MCF 10A (cell line): ENCODE measurements at regions not wholly inside any gene's neighbourhood (a gene's known extent, or its start where the extent isn't known, plus 50 kb on each side); places are given as distances from the start of the nearest gene placed in this dataset.
"Not testable (repeated sequence)": the region's sequence is repeated elsewhere in the genome, so short reads cannot be mapped to it uniquely, and the experiment has no call there.

Source experiments
- BruUV-seq: library from RNA; stranded (reverse); fragments of 400-500 nt; replicated peaks from 2 replicates; lab custom pipeline; 2021; lab: Mats Ljungman, UMichigan
- CTCF ChIA-PET: fragments of 300-600 bp; sonication (Branson Sonifier 250); formaldehyde crosslinking; extraction: SDS; loops from one replicate; lab custom pipeline; 2021; ENCODE audit warnings: antibody characterized with exemption, inconsistent platforms; lab: Yijun Ruan, JAX
- POLR2A ChIA-PET: fragments of 300-600, 350-650 bp; sonication (Branson Sonifier 250); formaldehyde crosslinking; extraction: SDS; loops from one replicate; lab custom pipeline; 2020; ENCODE audit warnings: antibody characterized with exemption, inconsistent platforms; lab: Yijun Ruan, JAX
- DNase-seq: peaks from one replicate; pipeline ENCODE4 v3.0.0-alpha.2; 2018; ENCODE audit not compliant: unreplicated experiment
- H3K27ac Mint-ChIP-seq: one replicate; pipeline ENCODE4 v1.8.0; 2022; ENCODE audit warnings: mild to moderate bottlenecking, low read depth, mixed read lengths; ENCODE audit not compliant: unreplicated experiment
- H3K27me3 Mint-ChIP-seq: one replicate; pipeline ENCODE4 v1.8.0; 2022; ENCODE audit warnings: mixed read lengths; ENCODE audit not compliant: insufficient read depth, unreplicated experiment
- H3K36me3 Mint-ChIP-seq: one replicate; pipeline ENCODE4 v1.8.0; 2022; ENCODE audit warnings: mild to moderate bottlenecking, moderate library complexity, mixed read lengths; ENCODE audit not compliant: insufficient read depth, unreplicated experiment
- H3K4me1 Mint-ChIP-seq: one replicate; pipeline ENCODE4 v1.8.0; 2022; ENCODE audit warnings: mixed read lengths; ENCODE audit not compliant: insufficient read depth, unreplicated experiment
- H3K4me3 Mint-ChIP-seq: one replicate; pipeline ENCODE4 v1.8.0; 2022; ENCODE audit warnings: mild to moderate bottlenecking, moderate library complexity, mixed read lengths; ENCODE audit not compliant: unreplicated experiment
- H3K9me3 Mint-ChIP-seq: one replicate; pipeline ENCODE4 v1.8.0; 2022; ENCODE audit warnings: mixed read lengths; ENCODE audit not compliant: unreplicated experiment
- intact Hi-C: fragments of 100-400 bp; cut with micrococcal nuclease; formaldehyde crosslinking; loops from 2 replicates; pipeline ENCODE4 v1.14.1; 2022
- TF ChIP-seq, protein P1 (sequence below): fragments of 200-600 bp; IDR thresholded peaks from one replicate; pipeline ENCODE4 v1.8.0; 2022; ENCODE audit warnings: antibody characterized with exemption, mild to moderate bottlenecking; ENCODE audit not compliant: unreplicated experiment

DNA sequence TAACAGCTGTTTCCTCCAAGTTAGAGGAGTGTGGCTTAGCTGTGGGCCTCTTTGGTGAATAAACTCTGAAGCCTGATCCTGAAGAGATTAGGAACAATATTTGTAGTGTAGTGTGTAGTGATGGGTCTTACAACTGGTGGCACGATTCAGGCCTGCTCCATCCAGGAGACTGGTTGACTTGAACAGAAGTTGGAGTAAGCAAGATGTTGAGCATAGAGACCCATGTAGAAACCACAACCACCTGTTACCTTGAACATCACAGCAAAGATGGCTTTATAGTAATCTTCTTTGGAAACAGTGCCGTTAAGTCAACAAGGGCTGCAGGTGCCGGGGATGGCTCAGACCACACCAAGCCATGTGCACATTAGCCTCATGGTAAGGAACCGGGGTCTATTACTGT, 74.2 kb upstream of the RASGRP1 start:
- ChIA-PET CTCF (interaction anchor here (0.8 kb wide), 1 partner anchor 9 kb away, joined by 3 read pairs; no protein-coding TSS in a partner anchor), POLR2A (no interaction called here)
- Mint-ChIP-seq H3K27ac (no peak overlapping the region), H3K27me3 (peaks cover 12% of the 10 kb centered on the region), H3K9me3 (no peaks in the 10 kb centered on the region), H3K4me1 (no peaks in the 10 kb centered on the region), H3K4me3 (no peak overlapping the region), H3K36me3 (no peaks in the 10 kb centered on the region)
- intact Hi-C loops, result no loop called here
- BruUV-seq, result no TSS peak
- DNase-seq, result no peak
- TF ChIP-seq, protein P1, sequence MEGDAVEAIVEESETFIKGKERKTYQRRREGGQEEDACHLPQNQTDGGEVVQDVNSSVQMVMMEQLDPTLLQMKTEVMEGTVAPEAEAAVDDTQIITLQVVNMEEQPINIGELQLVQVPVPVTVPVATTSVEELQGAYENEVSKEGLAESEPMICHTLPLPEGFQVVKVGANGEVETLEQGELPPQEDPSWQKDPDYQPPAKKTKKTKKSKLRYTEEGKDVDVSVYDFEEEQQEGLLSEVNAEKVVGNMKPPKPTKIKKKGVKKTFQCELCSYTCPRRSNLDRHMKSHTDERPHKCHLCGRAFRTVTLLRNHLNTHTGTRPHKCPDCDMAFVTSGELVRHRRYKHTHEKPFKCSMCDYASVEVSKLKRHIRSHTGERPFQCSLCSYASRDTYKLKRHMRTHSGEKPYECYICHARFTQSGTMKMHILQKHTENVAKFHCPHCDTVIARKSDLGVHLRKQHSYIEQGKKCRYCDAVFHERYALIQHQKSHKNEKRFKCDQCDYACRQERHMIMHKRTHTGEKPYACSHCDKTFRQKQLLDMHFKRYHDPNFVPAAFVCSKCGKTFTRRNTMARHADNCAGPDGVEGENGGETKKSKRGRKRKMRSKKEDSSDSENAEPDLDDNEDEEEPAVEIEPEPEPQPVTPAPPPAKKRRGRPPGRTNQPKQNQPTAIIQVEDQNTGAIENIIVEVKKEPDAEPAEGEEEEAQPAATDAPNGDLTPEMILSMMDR, result no peak

DNA sequence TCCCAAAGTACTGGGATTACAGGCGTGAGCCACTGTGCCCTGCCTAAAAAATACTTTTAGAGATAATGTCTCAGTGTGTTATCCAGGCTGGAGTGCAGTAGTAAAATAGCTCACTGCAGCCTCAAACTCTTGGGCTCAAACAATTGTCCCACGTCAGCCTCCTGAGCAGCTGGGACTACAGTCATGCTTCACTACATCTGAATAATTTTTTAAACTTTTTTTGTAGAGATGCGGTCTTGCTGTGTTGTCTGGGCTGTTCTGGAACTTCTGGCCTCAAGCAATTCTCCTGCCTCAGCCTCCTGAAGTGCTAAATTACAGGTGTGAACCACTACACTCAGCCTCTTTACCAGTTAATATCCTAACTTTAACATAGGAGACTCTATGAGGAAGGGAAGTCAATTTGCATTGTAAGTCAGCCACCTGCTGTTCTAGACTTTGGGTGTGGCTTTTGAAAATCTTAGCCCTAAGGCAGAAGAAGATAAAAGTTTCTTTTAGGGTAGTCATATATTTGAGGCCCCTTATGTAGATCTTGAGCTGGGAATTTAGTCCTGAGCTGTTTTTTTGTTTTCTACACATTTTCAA, 78.2 kb upstream of the RASGRP1 start:
- H3K4me1 Mint-ChIP-seq, result no peaks in the 10 kb centered on the region
- CTCF ChIA-PET, result interaction anchor here (0.7 to 1.7 kb wide), 5 partner anchors 11 to 1494 kb away, joined by 3 to 13 read pairs (median 3); partner anchors contain the start of gene FAM98B
- H3K4me3 Mint-ChIP-seq, result no peak overlapping the region
- H3K27ac Mint-ChIP-seq, result no peak overlapping the region
- no peaks in the 10 kb centered on the region for H3K36me3 Mint-ChIP-seq
- no peak for DNase-seq
- TF ChIP-seq, protein P1, result no peak
- POLR2A ChIA-PET, result no interaction called here
- no TSS peak for BruUV-seq
- H3K27me3 Mint-ChIP-seq, result no peaks in the 10 kb centered on the region
- no peaks in the 10 kb centered on the region for H3K9me3 Mint-ChIP-seq
- intact Hi-C loops, result no loop called here

GRCh38 chr15:38644353-38644752, 79.7 kb upstream of the RASGRP1 start:
- POLR2A ChIA-PET, H3K27me3 Mint-ChIP-seq, BruUV-seq, DNase-seq, H3K36me3 Mint-ChIP-seq, H3K9me3 Mint-ChIP-seq, H3K4me3 Mint-ChIP-seq, intact Hi-C loops, H3K4me1 Mint-ChIP-seq, H3K27ac Mint-ChIP-seq: not testable (repeated sequence)
- CTCF ChIA-PET, result interaction anchor here (0.6 to 1.7 kb wide), 3 partner anchors 80 to 170 kb away, joined by 3 to 6 read pairs (median 6); partner anchors contain the start of gene RASGRP1

GRCh38 chr15:38646716-38647115, 82.1 kb upstream of the RASGRP1 start:
- Mint-ChIP-seq H3K4me1 (no peaks in the 10 kb centered on the region), H3K9me3 (no peaks in the 10 kb centered on the region), H3K4me3 (no peak overlapping the region), H3K36me3 (no peaks in the 10 kb centered on the region), H3K27me3 (no peaks in the 10 kb centered on the region), H3K27ac (no peak overlapping the region)
- TF ChIP-seq, protein P1, result no peak
- no peak for DNase-seq
- intact Hi-C loops, result loop anchor here (1.0 kb wide), 3 partner anchors 82 to 206 kb away; partner anchors contain the start of gene RASGRP1
- POLR2A ChIA-PET, result no interaction called here
- BruUV-seq, result no TSS peak
- CTCF ChIA-PET, result interaction anchor here (0.7 to 8.5 kb wide), 11 partner anchors 14 to 206 kb away, joined by 3 to 87 read pairs (median 5); partner anchors contain the start of gene RASGRP1
